WTC11 (cell line): ENCODE measurements at regions not wholly inside any gene's neighbourhood (a gene's known extent, or its start where the extent isn't known, plus 50 kb on each side); places are given as distances from the start of the nearest gene placed in this dataset.

Experiments used
- ATAC-seq: fragments of 200-7000 bp; cut with Tn5 transposase; 2 replicates; pipeline ENCODE4 v1.10.0; 2021; ENCODE audit warnings: mild to moderate bottlenecking, moderate library complexity
- CTCF ChIA-PET: fragments of 300-600 bp; sonication (Branson Sonifier 250); formaldehyde crosslinking; loops from one replicate; lab custom pipeline; 2021; ENCODE audit warnings: antibody characterized with exemption; lab: Charles Lee
- POLR2A ChIA-PET: fragments of 350-600 bp; sonication (Branson Sonifier 250); formaldehyde crosslinking; loops from one replicate; lab custom pipeline; 2021; ENCODE audit warnings: antibody characterized with exemption; lab: Charles Lee
- DNase-seq: peaks from one replicate; pipeline ENCODE4 v3.0.0; 2021; ENCODE audit warnings: low spot score
- H3K27ac Mint-ChIP-seq: 2 replicates; pipeline ENCODE4 v1.8.0; 2021; ENCODE audit warnings: mixed read lengths
- H3K27me3 Mint-ChIP-seq: 2 replicates; pipeline ENCODE4 v1.8.0; 2021; ENCODE audit warnings: low read depth, mild to moderate bottlenecking, moderate library complexity, mixed read lengths
- H3K36me3 Mint-ChIP-seq: 2 replicates; pipeline ENCODE4 v1.8.0; 2021; ENCODE audit warnings: mixed read lengths
- H3K4me1 Mint-ChIP-seq: 2 replicates; pipeline ENCODE4 v1.8.0; 2022; ENCODE audit warnings: mixed read lengths
- H3K4me3 Mint-ChIP-seq: 2 replicates; pipeline ENCODE4 v1.8.0; 2021; ENCODE audit warnings: mild to moderate bottlenecking, moderate library complexity, mixed read lengths
- H3K9me3 Mint-ChIP-seq: 2 replicates; pipeline ENCODE4 v1.8.0; 2021; ENCODE audit warnings: mixed read lengths
- ARID4B ChIP-seq: sonication (generic); formaldehyde crosslinking; IDR thresholded peaks from 2 replicates; pipeline ENCODE4 v1.8.0; 2023; ENCODE audit warnings: missing genetic modification reagents, mild to moderate bottlenecking, borderline replicate concordance
- ATF2 ChIP-seq: sonication (generic); formaldehyde crosslinking; IDR thresholded peaks from 2 replicates; pipeline ENCODE4 v1.8.1; 2022; ENCODE audit warnings: low read depth, missing genetic modification reagents, borderline replicate concordance
- ATF3 ChIP-seq: sonication (generic); formaldehyde crosslinking; conservative IDR thresholded peaks from 2 replicates; pipeline ENCODE4 v1.8.1; 2022; ENCODE audit warnings: mild to moderate bottlenecking, missing genetic modification reagents
- ATF6 ChIP-seq: sonication (generic); formaldehyde crosslinking; IDR thresholded peaks from 2 replicates; pipeline ENCODE4 v1.8.1; 2023; ENCODE audit warnings: mild to moderate bottlenecking, missing genetic modification reagents
- EMX1 ChIP-seq: fragments of 250-450 bp; sonication (Bioruptor Pico); IDR thresholded peaks from 2 replicates; pipeline ENCODE4 v1.8.0; 2021; ENCODE audit warnings: mild to moderate bottlenecking
- ERG ChIP-seq: fragments of 250-450 bp; sonication (Bioruptor Pico); IDR thresholded peaks from 2 replicates; pipeline ENCODE4 v1.8.0; 2021; ENCODE audit warnings: mild to moderate bottlenecking
- FOXP4 ChIP-seq: sonication (generic); formaldehyde crosslinking; IDR thresholded peaks from 2 replicates; pipeline ENCODE4 v1.8.0; 2022; ENCODE audit warnings: mild to moderate bottlenecking, missing genetic modification reagents
- GTF2I ChIP-seq: fragments of 250-450 bp; sonication (Bioruptor Pico); conservative IDR thresholded peaks from 2 replicates; pipeline ENCODE4 v1.4.0; 2021; ENCODE audit warnings: mild to moderate bottlenecking
- IRF1 ChIP-seq: sonication (generic); formaldehyde crosslinking; IDR thresholded peaks from 2 replicates; pipeline ENCODE4 v1.8.0; 2023; ENCODE audit warnings: missing genetic modification reagents
- JAZF1 ChIP-seq: fragments of 250-450 bp; sonication (Bioruptor Pico); IDR thresholded peaks from 2 replicates; pipeline ENCODE4 v1.9.0; 2021; ENCODE audit warnings: moderate library complexity, mild to moderate bottlenecking, inconsistent platforms
- JUN ChIP-seq: sonication (generic); formaldehyde crosslinking; IDR thresholded peaks from 2 replicates; pipeline ENCODE4 v1.8.0; 2023; ENCODE audit warnings: mild to moderate bottlenecking, missing genetic modification reagents
- KAT7 ChIP-seq: sonication (generic); formaldehyde crosslinking; IDR thresholded peaks from 2 replicates; pipeline ENCODE4 v1.8.1; 2023; ENCODE audit warnings: missing genetic modification reagents, mild to moderate bottlenecking, borderline replicate concordance
- MYBL2 ChIP-seq: sonication (generic); formaldehyde crosslinking; IDR thresholded peaks from 2 replicates; pipeline ENCODE4 v1.8.1; 2023; ENCODE audit warnings: mild to moderate bottlenecking, moderate library complexity, missing genetic modification reagents
- NFATC4 ChIP-seq: fragments of 250-450 bp; sonication (Bioruptor Pico); IDR thresholded peaks from 2 replicates; pipeline ENCODE4 v1.9.0; 2021; ENCODE audit warnings: mild to moderate bottlenecking
- OVOL2 ChIP-seq: fragments of 250-450 bp; sonication (Bioruptor Pico); IDR thresholded peaks from 2 replicates; pipeline ENCODE4 v1.9.0; 2021; ENCODE audit warnings: mild to moderate bottlenecking, borderline replicate concordance
- RORB ChIP-seq: fragments of 250-450 bp; sonication (Bioruptor Pico); IDR thresholded peaks from 2 replicates; pipeline ENCODE4 v1.9.0; 2021; ENCODE audit warnings: mild to moderate bottlenecking
- SMAD4 ChIP-seq: sonication (generic); formaldehyde crosslinking; IDR thresholded peaks from 2 replicates; pipeline ENCODE4 v1.8.0; 2022; ENCODE audit warnings: mild to moderate bottlenecking, missing genetic modification reagents
- SOX15 ChIP-seq: fragments of 250-450 bp; sonication (Bioruptor Pico); IDR thresholded peaks from 2 replicates; pipeline ENCODE4 v1.9.0; 2021; ENCODE audit warnings: mild to moderate bottlenecking
- TCF7 ChIP-seq: sonication (generic); formaldehyde crosslinking; IDR thresholded peaks from 2 replicates; pipeline ENCODE4 v1.8.0; 2022; ENCODE audit warnings: mild to moderate bottlenecking, low read depth, missing genetic modification reagents, moderate library complexity
- ZBTB21 ChIP-seq: sonication (generic); formaldehyde crosslinking; IDR thresholded peaks from 2 replicates; pipeline ENCODE4 v1.8.1; 2023; ENCODE audit warnings: mild to moderate bottlenecking, missing genetic modification reagents, borderline replicate concordance
- ZNF138 ChIP-seq: sonication (generic); formaldehyde crosslinking; conservative IDR thresholded peaks from 2 replicates; pipeline ENCODE4 v1.8.1; 2022; ENCODE audit warnings: mild to moderate bottlenecking, moderate library complexity, missing genetic modification reagents
- ZNF232 ChIP-seq: sonication (generic); formaldehyde crosslinking; IDR thresholded peaks from 2 replicates; pipeline ENCODE4 v1.8.0; 2022; ENCODE audit warnings: mild to moderate bottlenecking, missing genetic modification reagents
- ZNF396 ChIP-seq: fragments of 250-450 bp; sonication (Bioruptor Pico); IDR thresholded peaks from 2 replicates; pipeline ENCODE4 v1.8.0; 2021; ENCODE audit warnings: mild to moderate bottlenecking, moderate library complexity, borderline replicate concordance

- TF ChIP-seq ATF3 (CRISPR knock-in tag) (no peak), TCF7 (CRISPR knock-in tag) (no peak), JAZF1 (no peak), SOX15 (no peak), ATF2 (CRISPR knock-in tag) (no peak), ZBTB21 (CRISPR knock-in tag) (no peak), KAT7 (CRISPR knock-in tag) (no peak), GTF2I (CRISPR knock-in tag) (no peak), ERG (CRISPR knock-in tag) (no peak), MYBL2 (no peak), OVOL2 (no peak)
- TF ChIP-seq, all 79 proteins: peak for 0
These were observed 141.1 kb downstream of the AASDH start (continued) for GRCh38 chr4:56246233-56246610.

GRCh38 chr4:56245547-56246232 lies 141.6 kb downstream of the AASDH start:
- DNase-seq, result no peak
- Mint-ChIP-seq H3K4me3 (no peak overlapping the region), H3K27ac (0 out of 2 replicates have a peak overlapping the region, but pooled peaks have one; percentile 26), H3K4me1 (peaks cover 22% of the 10 kb centered on the region), H3K27me3 (no peaks in the 10 kb centered on the region), H3K9me3 (no peaks in the 10 kb centered on the region), H3K36me3 (no peaks in the 10 kb centered on the region)
- POLR2A ChIA-PET, result interaction anchor here (0.6 kb wide), 1 partner anchor 12 kb away, joined by 3 read pairs; no protein-coding TSS in a partner anchor
- CTCF ChIA-PET, result no interaction called here
- TF ChIP-seq RORB (no peak), JUN (no peak), FOXP4 (no peak), SMAD4 (no peak), ATF6 (no peak)
- peak; percentile 89 for ATAC-seq

- Mint-ChIP-seq H3K4me1 (peaks cover 22% of the 10 kb centered on the region), H3K4me3 (no peak overlapping the region), H3K9me3 (no peaks in the 10 kb centered on the region), H3K36me3 (no peaks in the 10 kb centered on the region), H3K27me3 (no peaks in the 10 kb centered on the region), H3K27ac (no peak overlapping the region)
- ChIA-PET CTCF (no interaction called here), POLR2A (no interaction called here)
- ATAC-seq (no peak), DNase-seq (no peak)
- no peak for TF ChIP-seq JAZF1
- TF ChIP-seq ZNF232 (CRISPR knock-in tag), result no peak
- no peak for TF ChIP-seq NFATC4
- no peak for TF ChIP-seq ARID4B (CRISPR knock-in tag)
- no peak for TF ChIP-seq JUN
- TF ChIP-seq IRF1, result no peak
- no peak for TF ChIP-seq SOX15
- TF ChIP-seq ZNF396 (CRISPR knock-in tag), result no peak
- TF ChIP-seq ZNF138 (CRISPR knock-in tag), result no peak
- TF ChIP-seq EMX1 (CRISPR knock-in tag), result no peak
These were observed 142.6 kb downstream of the AASDH start for GRCh38 chr4:56244681-56245080.
